ENCODE measurements at regions not wholly inside any gene's neighbourhood (a gene's known extent, or its start where the extent isn't known, plus 50 kb on each side); places are given as distances from the start of the nearest gene placed in this dataset.

GRCh38 chr12:115424003-115424402 lies 740.0 kb upstream of the TBX3 start:
- no peak for DNase-seq (ENCODE audit: low spot score)

GRCh38 chr12:115423546-115423987 lies 739.6 kb upstream of the TBX3 start:
- no peak for DNase-seq (ENCODE audit: low spot score)

GRCh38 chr12:115422845-115423545 lies 739.0 kb upstream of the TBX3 start:
- no peak for DNase-seq (ENCODE audit: low spot score)

GRCh38 chr12:115421796-115422709 lies 738.1 kb upstream of the TBX3 start:
- DNase-seq (ENCODE audit: low spot score), result no peak

GRCh38 chr12:115421350-115421749 lies 737.4 kb upstream of the TBX3 start:
- no peak for DNase-seq (ENCODE audit: low spot score)

- no peak for DNase-seq (ENCODE audit: low spot score)
These were observed 735.2 kb upstream of the TBX3 start for GRCh38 chr12:115419145-115419646.

GRCh38 chr12:115417610-115418009 lies 733.6 kb upstream of the TBX3 start:
- no peak for DNase-seq (ENCODE audit: low spot score)

- no peak for DNase-seq (ENCODE audit: low spot score)
These were observed 732.9 kb upstream of the TBX3 start for GRCh38 chr12:115416869-115417268.

GRCh38 chr12:115413626-115414025 lies 729.7 kb upstream of the TBX3 start:
- DNase-seq (ENCODE audit: low spot score), result no peak

- no peak for DNase-seq (ENCODE audit: low spot score)
These were observed 728.9 kb upstream of the TBX3 start for GRCh38 chr12:115412831-115413230.

- no peak for DNase-seq (ENCODE audit: low spot score)
These were observed 727.1 kb upstream of the TBX3 start for GRCh38 chr12:115411121-115411520.

- no peak for DNase-seq (ENCODE audit: low spot score)
These were observed 724.7 kb upstream of the TBX3 start for GRCh38 chr12:115408642-115409041.

GRCh38 chr12:115407723-115408122 lies 723.7 kb upstream of the TBX3 start:
- no peak for DNase-seq (ENCODE audit: low spot score)

GRCh38 chr12:115407036-115407435 lies 723.1 kb upstream of the TBX3 start:
- DNase-seq (ENCODE audit: low spot score), result no peak

GRCh38 chr12:115405471-115405860 lies 721.5 kb upstream of the TBX3 start:
- no peak for DNase-seq (ENCODE audit: low spot score)

GRCh38 chr12:115404761-115405470 lies 720.9 kb upstream of the TBX3 start:
- no peak for DNase-seq (ENCODE audit: low spot score)

GRCh38 chr12:115403689-115404088 lies 719.7 kb upstream of the TBX3 start:
- DNase-seq (ENCODE audit: low spot score), result no peak

- DNase-seq (ENCODE audit: low spot score), result no peak
These were observed 719.3 kb upstream of the TBX3 start for GRCh38 chr12:115403253-115403652.

- DNase-seq (ENCODE audit: low spot score), result no peak
These were observed 718.6 kb upstream of the TBX3 start for GRCh38 chr12:115402443-115403180.

- DNase-seq (ENCODE audit: low spot score), result no peak
These were observed 717.8 kb upstream of the TBX3 start for GRCh38 chr12:115401761-115402160.

- no peak for DNase-seq (ENCODE audit: low spot score)
These were observed 716.0 kb upstream of the TBX3 start for GRCh38 chr12:115400011-115400410.
